ENCODE measurements at regions not wholly inside any gene's neighbourhood (a gene's known extent, or its start where the extent isn't known, plus 50 kb on each side); places are given as distances from the start of the nearest gene placed in this dataset.

- no peaks in the 10 kb centered on the region for H3K36me3 ChIP-seq (ENCODE audit: control insufficient read depth in 2 of 2, extremely low read depth in 1 of 2, insufficient read depth in 2 of 2, low read length in 2 of 2)
- CTCF ChIA-PET = no interaction called here
- dilution Hi-C loops (cut with MboI; ENCODE audit: extremely low pct_ligation_motif_present, low sequenced_read_pairs) = no loop called here
- BruUV-seq (replicated peaks) = no TSS peak
- no peaks in the 10 kb centered on the region for H3K9me3 ChIP-seq (replicated peaks; ENCODE audit: control insufficient read depth, insufficient read depth, low read length)
- H3K9ac ChIP-seq (replicated peaks; ENCODE audit: extremely low read depth, insufficient read depth, low read length) = no peak overlapping the region
- H2AFZ ChIP-seq (ENCODE audit: low read depth, low read length) = no peak overlapping the region
- no peak for DNase-seq (ENCODE audit: low read depth, low spot score)
- no peak for TF ChIP-seq CTCF (IDR thresholded peaks at IDR 0.05; ENCODE audit: extremely low read depth in 1 of 2, insufficient read depth in 1 of 2, low read depth in 1 of 2, low read length in 2 of 2)
- no peak for TF ChIP-seq POLR2A (IDR thresholded peaks at IDR 0.05; ENCODE audit: low read depth, low read length)
- no peaks in the 10 kb centered on the region for H3K4me1 ChIP-seq (ENCODE audit: control insufficient read depth, extremely low read depth, insufficient read depth, low read length)
- no peak overlapping the region for H3K4me2 ChIP-seq (ENCODE audit: insufficient read depth, low read length)
- no peaks in the 10 kb centered on the region for H3K9me1 ChIP-seq (replicated peaks; ENCODE audit: control insufficient read depth, extremely low read depth, insufficient read depth, low read length)
- POLR2A ChIA-PET = no interaction called here
- intact Hi-C loops (cut with micrococcal nuclease) = no loop called here
- H3K27me3 ChIP-seq (ENCODE audit: control insufficient read depth in 2 of 2, insufficient read depth in 2 of 2, low read length in 2 of 2) = no peaks in the 10 kb centered on the region
- H3K27ac ChIP-seq (ENCODE audit: insufficient read depth, low read depth, low read length) = no peak overlapping the region
- FAIRE-seq = no peak
- H3K79me2 ChIP-seq (ENCODE audit: control insufficient read depth, insufficient read depth, low read length) = no peaks in the 10 kb centered on the region
- H3K4me3 ChIP-seq (replicated peaks in 1 of 3; ENCODE audit: insufficient read depth in 1 of 3, low read depth in 1 of 3, low read length in 3 of 3) = no peak overlapping the region
- H4K20me1 ChIP-seq (replicated peaks; ENCODE audit: control insufficient read depth, extremely low read depth, insufficient read depth, low read length) = no peaks in the 10 kb centered on the region
These were observed 80.8 kb upstream of the PDE5A start for GRCh38 chr4:119709418-119709817.

- Histone ChIP-seq H3K27me3 (ENCODE audit: control insufficient read depth in 2 of 2, insufficient read depth in 2 of 2, low read length in 2 of 2) (peaks cover 0 to 2% of the 10 kb centered on the region in 2 experiments), H3K27ac (ENCODE audit: insufficient read depth, low read depth, low read length) (no peak overlapping the region), H3K36me3 (ENCODE audit: control insufficient read depth in 2 of 2, extremely low read depth in 1 of 2, insufficient read depth in 2 of 2, low read length in 2 of 2) (no peaks in the 10 kb centered on the region), H3K4me1 (ENCODE audit: control insufficient read depth, extremely low read depth, insufficient read depth, low read length) (no peaks in the 10 kb centered on the region), H2AFZ (ENCODE audit: low read depth, low read length) (no peak overlapping the region), H3K9me1 (replicated peaks; ENCODE audit: control insufficient read depth, extremely low read depth, insufficient read depth, low read length) (no peaks in the 10 kb centered on the region), H3K9me3 (replicated peaks; ENCODE audit: control insufficient read depth, insufficient read depth, low read length) (no peaks in the 10 kb centered on the region), H4K20me1 (replicated peaks; ENCODE audit: control insufficient read depth, extremely low read depth, insufficient read depth, low read length) (no peaks in the 10 kb centered on the region), H3K79me2 (ENCODE audit: control insufficient read depth, insufficient read depth, low read length) (no peaks in the 10 kb centered on the region), H3K9ac (replicated peaks; ENCODE audit: extremely low read depth, insufficient read depth, low read length) (no peak overlapping the region), H3K4me2 (ENCODE audit: insufficient read depth, low read length) (no peak overlapping the region), H3K4me3 (replicated peaks in 1 of 3; ENCODE audit: insufficient read depth in 1 of 3, low read depth in 1 of 3, low read length in 3 of 3) (no peak overlapping the region)
- TF ChIP-seq POLR2AphosphoS5 (IDR thresholded peaks at IDR 0.05; ENCODE audit: insufficient read depth, low read depth, low read length) (no peak), JUN (IDR thresholded peaks at IDR 0.05; ENCODE audit: borderline replicate concordance, insufficient read depth, insufficient read length, low read depth) (no peak), MAX (IDR thresholded peaks at IDR 0.05; ENCODE audit: insufficient read depth, insufficient read length) (no peak), POLR2A (IDR thresholded peaks at IDR 0.05; ENCODE audit: low read depth, low read length) (no peak), GATA2 (IDR thresholded peaks at IDR 0.05; ENCODE audit: insufficient read depth, insufficient read length, low read depth, low read length) (no peak), FOS (IDR thresholded peaks at IDR 0.05; ENCODE audit: borderline replicate concordance, insufficient read depth, low read length) (no peak), CTCF (IDR thresholded peaks at IDR 0.05; ENCODE audit: extremely low read depth in 1 of 2, insufficient read depth in 1 of 2, low read depth in 1 of 2, low read length in 2 of 2) (no peak), EZH2 (IDR thresholded peaks at IDR 0.05; ENCODE audit: borderline replicate concordance, low read depth, low read length, severe bottlenecking) (no peak)
- no peak for DNase-seq (ENCODE audit: low read depth, low spot score)
- BruUV-seq (replicated peaks) = no TSS peak
- intact Hi-C loops (cut with micrococcal nuclease) (no loop called here), dilution Hi-C loops (cut with MboI; ENCODE audit: extremely low pct_ligation_motif_present, low sequenced_read_pairs) (no loop called here)
- ChIA-PET CTCF (no interaction called here), POLR2A (no interaction called here)
- no peak for FAIRE-seq
These were observed 78.7 kb upstream of the PDE5A start for GRCh38 chr4:119707336-119707735.
